SU-DHL-6 (cell line): ENCODE measurements at regions not wholly inside any gene's neighbourhood (a gene's known extent, or its start where the extent isn't known, plus 50 kb on each side); places are given as distances from the start of the nearest gene placed in this dataset.

Experiments used
- EZH2phosphoT487 ChIP-seq: fragments of 200-600 bp; sonication (generic), shearing (Covaris generic); conservative IDR thresholded peaks from 2 replicates; pipeline ENCODE4 v1.6.1; 2018; ENCODE audit warnings: mild to moderate bottlenecking, antibody characterized with exemption, low read length, moderate library complexity, mixed read lengths
- TF ChIP-seq, protein P1 (sequence below): fragments of 200-600 bp; sonication (generic); IDR thresholded peaks from one replicate; pipeline ENCODE4 v1.5.1; 2017; ENCODE audit warnings: antibody characterized with exemption, mild to moderate bottlenecking, low read length, moderate library complexity; ENCODE audit not compliant: insufficient read depth, poor library complexity, severe bottlenecking

DNA sequence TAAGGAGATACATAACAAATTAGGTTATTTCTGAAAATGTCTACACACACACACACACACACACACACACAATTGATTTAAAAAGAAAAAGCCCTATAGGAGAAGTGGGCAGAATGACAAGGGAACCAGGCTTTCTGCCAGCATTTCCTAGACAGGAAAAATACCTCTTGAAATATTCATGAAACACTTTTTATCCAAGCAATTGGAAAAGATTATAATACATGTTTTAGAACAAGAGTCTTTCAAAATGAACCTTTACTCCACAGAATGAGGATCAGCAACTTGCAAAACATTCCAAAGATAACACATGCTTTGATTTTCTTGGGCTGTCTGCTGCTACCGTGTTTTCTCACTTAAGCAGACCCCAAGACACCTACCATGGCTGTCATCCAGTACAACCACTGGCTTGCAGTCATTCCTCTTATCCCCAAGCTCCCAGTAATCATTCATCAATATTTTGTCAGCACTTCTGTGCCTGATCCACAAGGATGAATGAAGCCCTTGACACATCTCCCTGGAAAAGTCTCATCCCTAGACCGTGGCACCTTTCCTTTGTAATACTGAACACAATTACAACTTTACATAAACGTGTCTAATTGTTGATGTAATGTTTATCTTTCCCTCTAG lies 717.1 kb upstream of the ZNF608 start:
- TF ChIP-seq, protein P1, sequence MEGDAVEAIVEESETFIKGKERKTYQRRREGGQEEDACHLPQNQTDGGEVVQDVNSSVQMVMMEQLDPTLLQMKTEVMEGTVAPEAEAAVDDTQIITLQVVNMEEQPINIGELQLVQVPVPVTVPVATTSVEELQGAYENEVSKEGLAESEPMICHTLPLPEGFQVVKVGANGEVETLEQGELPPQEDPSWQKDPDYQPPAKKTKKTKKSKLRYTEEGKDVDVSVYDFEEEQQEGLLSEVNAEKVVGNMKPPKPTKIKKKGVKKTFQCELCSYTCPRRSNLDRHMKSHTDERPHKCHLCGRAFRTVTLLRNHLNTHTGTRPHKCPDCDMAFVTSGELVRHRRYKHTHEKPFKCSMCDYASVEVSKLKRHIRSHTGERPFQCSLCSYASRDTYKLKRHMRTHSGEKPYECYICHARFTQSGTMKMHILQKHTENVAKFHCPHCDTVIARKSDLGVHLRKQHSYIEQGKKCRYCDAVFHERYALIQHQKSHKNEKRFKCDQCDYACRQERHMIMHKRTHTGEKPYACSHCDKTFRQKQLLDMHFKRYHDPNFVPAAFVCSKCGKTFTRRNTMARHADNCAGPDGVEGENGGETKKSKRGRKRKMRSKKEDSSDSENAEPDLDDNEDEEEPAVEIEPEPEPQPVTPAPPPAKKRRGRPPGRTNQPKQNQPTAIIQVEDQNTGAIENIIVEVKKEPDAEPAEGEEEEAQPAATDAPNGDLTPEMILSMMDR, result no peak
- TF ChIP-seq EZH2phosphoT487, result no peak
